B cell (primary cell): ENCODE measurements at regions not wholly inside any gene's neighbourhood (a gene's known extent, or its start where the extent isn't known, plus 50 kb on each side); places are given as distances from the start of the nearest gene placed in this dataset.

ENCODE experiments used
- EZH2 ChIP-seq: IDR thresholded peaks from 2 replicates; pipeline ENCODE4 v1.6.1; 2012; ENCODE audit warnings: borderline replicate concordance, low read depth, mild to moderate bottlenecking, moderate library complexity, low read length; ENCODE audit not compliant: insufficient read depth, poor library complexity, severe bottlenecking
- TF ChIP-seq, protein P1 (sequence below): fragments of 200-600 bp; IDR thresholded peaks from one replicate; pipeline ENCODE4 v1.8.0; 2022; ENCODE audit warnings: antibody characterized with exemption, mild to moderate bottlenecking

- no peak for TF ChIP-seq EZH2
- TF ChIP-seq, protein P1, sequence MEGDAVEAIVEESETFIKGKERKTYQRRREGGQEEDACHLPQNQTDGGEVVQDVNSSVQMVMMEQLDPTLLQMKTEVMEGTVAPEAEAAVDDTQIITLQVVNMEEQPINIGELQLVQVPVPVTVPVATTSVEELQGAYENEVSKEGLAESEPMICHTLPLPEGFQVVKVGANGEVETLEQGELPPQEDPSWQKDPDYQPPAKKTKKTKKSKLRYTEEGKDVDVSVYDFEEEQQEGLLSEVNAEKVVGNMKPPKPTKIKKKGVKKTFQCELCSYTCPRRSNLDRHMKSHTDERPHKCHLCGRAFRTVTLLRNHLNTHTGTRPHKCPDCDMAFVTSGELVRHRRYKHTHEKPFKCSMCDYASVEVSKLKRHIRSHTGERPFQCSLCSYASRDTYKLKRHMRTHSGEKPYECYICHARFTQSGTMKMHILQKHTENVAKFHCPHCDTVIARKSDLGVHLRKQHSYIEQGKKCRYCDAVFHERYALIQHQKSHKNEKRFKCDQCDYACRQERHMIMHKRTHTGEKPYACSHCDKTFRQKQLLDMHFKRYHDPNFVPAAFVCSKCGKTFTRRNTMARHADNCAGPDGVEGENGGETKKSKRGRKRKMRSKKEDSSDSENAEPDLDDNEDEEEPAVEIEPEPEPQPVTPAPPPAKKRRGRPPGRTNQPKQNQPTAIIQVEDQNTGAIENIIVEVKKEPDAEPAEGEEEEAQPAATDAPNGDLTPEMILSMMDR = no peak
These were observed 131.3 kb upstream of the AP1S2 start for GRCh38 chrX:15985937-15986336.
